ENCODE measurements at regions not wholly inside any gene's neighbourhood (a gene's known extent, or its start where the extent isn't known, plus 50 kb on each side); places are given as distances from the start of the nearest gene placed in this dataset.
A peak's percentile ranks its signal among the peaks of the same experiment; 100 is the strongest.

DNA sequence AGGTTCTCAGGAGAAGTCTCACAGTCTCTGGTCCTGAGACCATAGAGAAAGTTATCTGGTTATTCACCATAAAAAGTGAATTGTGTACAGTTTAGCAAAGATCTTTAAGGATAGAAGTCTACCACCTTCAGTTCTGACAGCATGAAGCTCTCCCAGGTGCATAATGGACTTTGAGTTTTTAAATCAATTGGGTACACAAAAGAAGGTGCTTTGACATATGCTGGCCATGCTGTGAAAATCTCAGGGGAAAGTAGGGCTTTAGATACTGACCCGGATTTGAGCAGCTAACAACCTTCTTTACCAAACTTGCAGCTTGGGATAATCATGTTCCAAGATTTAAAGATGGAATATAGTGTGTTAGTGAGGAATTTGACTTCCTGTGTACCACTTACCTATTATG lies 264.2 kb downstream of the ZSWIM6 start:
- DNase-seq (ENCODE audit: low spot score): no peak

DNA sequence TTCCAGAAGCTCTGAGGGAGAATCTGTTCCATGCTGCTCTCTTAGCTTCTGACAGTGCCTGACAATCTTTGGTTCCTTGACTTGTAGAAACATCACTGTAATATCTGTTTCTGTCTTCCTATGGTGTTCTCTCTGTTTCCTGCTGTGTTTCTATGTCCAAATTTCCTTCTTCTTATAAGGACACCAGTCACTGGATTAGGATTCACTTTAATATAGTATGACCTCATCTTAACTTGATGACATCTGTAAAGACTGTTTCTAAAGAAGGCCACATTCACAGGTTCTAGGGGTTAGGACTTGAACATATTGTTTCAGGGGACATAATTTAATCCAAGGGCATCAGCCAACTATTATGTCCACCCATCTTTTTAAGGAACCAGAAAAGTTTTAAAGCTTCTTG lies 265.6 kb downstream of the ZSWIM6 start:
- DNase-seq (ENCODE audit: low spot score): no peak

DNA sequence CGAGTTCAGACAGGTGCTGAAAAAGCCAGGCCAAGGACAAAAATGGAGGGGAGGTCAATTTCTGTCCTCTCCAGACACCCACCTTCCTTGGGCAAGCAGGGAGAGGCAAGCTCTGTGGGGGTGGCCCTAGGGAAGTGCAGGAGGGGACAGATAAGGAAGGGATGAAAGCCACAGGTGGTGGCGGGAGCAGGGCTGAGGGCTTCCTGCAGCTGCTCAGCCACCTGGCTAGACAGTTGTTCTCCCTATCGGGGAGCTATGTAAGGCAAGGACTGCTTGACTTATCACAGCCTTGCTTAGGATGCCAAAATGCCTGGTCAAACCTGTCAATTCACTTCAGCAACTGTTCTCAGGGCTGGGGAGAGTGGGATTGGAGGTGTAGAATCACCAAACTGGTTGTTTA lies 266.1 kb downstream of the ZSWIM6 start:
- no peak for DNase-seq (ENCODE audit: low spot score)

- peak; percentile 8 for DNase-seq (ENCODE audit: low spot score)
These were observed 267.5 kb downstream of the ZSWIM6 start for GRCh38 chr5:61599370-61600122.

DNA sequence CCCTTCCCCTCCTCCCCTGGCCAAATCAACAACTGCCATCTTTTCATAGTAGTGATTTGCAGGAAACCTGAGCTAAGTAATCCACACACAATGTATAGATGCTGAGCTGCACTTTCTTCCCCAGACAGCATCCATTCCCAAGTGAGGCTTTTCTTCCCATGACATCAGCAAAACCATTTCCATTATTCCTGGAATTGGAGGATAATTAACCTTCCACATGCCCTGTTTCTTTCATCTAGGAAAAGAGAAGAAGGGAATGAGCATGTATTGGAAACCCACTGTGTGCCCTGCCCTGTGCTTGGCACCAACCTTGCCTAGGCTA lies 268.0 kb downstream of the ZSWIM6 start:
- no peak for DNase-seq (ENCODE audit: low spot score)

- no peak for DNase-seq (ENCODE audit: low spot score)
These were observed 269.0 kb downstream of the ZSWIM6 start for GRCh38 chr5:61600945-61601511.

- DNase-seq (ENCODE audit: low spot score): peak; percentile 23
These were observed 271.3 kb downstream of the ZSWIM6 start for GRCh38 chr5:61603211-61603908.

DNA sequence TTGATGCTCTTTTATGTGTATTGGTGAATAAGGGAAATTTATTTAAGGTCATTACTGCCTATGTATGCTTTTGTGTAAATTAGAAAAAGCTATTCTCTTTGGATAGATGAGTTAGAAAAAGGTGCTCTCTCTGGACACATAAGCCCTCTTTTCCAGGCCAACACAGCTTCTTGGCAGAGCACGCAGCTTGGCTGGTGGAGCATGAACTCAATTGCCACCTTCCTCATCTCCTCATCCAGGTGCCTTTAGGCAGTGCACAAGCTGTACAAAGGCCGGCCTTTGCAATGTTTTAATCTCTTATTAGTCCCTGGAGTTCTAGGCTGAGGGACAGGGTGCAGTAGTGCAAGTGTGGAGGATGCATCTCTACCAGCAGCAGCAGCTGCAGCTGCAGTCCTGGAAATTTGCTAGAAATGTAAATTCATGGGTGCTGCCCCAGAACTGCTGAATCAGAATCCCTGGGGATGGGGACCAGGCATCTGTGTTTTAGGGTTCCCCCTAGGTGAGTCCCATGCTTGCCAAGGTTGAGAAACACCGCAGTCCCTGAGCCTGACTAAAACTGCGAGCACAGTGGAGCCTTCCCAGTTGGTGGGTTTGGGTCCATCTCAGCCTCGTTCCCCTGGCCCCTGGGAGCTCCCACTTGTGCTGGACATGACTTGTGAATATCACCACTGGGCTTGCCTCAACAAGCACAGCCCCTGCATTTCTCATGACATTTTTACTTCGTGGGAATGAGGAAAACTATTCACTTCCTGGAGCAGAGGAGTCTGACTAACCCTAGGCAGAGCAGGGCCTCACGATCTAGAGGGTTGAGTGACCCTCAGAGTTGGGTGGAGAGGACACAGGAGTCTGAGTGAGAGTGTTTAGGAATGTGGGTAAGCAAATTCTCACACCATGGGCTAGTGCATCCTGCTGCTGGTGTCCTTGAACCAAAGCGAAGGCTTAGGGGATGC lies 272.3 kb downstream of the ZSWIM6 start:
- DNase-seq (ENCODE audit: low spot score): peak; percentile 27

GRCh38 chr5:61609840-61610677 lies 278.0 kb downstream of the ZSWIM6 start:
- no peak for DNase-seq (ENCODE audit: low spot score)

DNA sequence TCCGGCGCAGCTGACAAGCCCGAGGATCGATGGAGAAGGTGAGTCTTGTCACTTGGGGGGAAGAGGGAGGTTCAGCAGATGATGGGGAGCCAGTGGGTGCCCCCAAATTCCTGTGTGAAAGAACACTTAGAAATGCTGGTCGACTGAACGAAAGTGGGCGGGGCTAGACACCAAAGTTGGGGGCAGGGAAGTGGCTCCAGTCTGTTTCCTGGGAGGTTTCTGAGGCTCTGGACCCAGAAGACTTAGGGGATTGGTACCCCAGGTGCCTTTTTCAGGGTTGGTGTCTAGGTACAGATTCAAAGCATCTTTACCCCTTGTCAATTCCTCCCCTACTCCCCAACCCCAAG lies 278.6 kb downstream of the ZSWIM6 start:
- DNase-seq (ENCODE audit: low spot score): no peak

DNA sequence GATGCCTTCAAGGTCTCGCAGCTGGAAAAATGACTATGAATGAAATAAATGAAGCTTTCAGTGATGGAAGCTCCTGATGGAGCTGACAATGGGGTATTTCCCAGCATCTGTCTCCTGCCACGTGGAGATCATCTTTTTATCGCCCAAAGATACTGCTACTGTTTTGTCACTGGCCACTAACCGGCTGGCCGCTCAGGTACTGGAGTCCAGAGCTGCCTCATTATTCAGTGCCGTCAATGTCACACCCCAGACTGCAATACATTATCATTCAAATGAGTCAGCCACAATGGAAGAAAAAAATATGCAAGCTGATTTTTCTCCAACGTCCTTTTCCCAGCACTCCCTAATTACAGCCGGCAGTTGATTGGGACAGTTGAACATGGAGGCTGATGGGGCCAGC lies 280.4 kb downstream of the ZSWIM6 start:
- DNase-seq (ENCODE audit: low spot score): no peak

GRCh38 chr5:61613679-61614078 lies 281.6 kb downstream of the ZSWIM6 start:
- no peak for DNase-seq (ENCODE audit: low spot score)

DNA sequence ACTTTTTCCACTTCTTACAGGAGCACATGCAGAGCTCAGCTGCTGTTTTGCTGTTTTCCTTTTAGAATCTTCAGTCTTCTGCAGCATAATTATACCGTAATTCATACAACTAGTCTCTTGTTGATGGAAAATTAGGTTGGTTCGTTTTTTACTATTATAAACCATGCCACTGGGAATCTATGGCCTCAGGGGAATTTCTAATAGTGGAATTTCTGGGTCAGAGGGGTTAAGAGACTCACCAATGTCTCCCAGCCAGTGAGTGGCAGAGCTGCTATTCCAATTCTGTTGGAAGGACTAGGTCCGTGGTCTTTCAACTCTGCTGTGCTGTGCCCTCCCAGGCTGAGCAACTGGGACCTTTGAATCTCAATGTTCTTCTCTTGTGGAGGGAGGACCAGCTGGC lies 282.5 kb downstream of the ZSWIM6 start:
- DNase-seq (ENCODE audit: low spot score): no peak

GRCh38 chr5:61617039-61617438 lies 285.0 kb downstream of the ZSWIM6 start:
- no peak for DNase-seq (ENCODE audit: low spot score)

- no peak for DNase-seq (ENCODE audit: low spot score)
These were observed 286.0 kb downstream of the ZSWIM6 start for GRCh38 chr5:61617995-61618525.

GRCh38 chr5:61618577-61618976 lies 286.5 kb downstream of the ZSWIM6 start:
- DNase-seq (ENCODE audit: low spot score): no peak

DNA sequence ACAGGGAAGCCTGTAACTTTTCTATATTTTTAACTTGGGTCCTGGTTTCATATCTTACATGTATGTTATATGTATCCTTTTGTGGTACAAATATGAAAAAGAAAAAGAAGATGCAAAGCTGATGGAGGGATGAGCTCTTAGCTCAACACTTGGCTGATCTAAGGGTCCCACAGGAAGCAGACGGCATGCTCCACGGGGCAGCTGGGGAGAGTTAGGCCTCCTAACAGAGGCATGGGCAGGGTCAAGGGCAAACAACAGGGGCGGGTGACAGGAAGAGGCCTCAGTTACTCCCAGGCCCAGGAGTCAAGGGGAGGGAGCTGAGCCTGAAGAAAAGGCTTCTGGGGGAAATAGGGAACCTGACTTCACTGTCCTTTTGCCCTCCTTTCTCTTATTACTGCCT lies 287.2 kb downstream of the ZSWIM6 start:
- DNase-seq (ENCODE audit: low spot score): no peak

DNA sequence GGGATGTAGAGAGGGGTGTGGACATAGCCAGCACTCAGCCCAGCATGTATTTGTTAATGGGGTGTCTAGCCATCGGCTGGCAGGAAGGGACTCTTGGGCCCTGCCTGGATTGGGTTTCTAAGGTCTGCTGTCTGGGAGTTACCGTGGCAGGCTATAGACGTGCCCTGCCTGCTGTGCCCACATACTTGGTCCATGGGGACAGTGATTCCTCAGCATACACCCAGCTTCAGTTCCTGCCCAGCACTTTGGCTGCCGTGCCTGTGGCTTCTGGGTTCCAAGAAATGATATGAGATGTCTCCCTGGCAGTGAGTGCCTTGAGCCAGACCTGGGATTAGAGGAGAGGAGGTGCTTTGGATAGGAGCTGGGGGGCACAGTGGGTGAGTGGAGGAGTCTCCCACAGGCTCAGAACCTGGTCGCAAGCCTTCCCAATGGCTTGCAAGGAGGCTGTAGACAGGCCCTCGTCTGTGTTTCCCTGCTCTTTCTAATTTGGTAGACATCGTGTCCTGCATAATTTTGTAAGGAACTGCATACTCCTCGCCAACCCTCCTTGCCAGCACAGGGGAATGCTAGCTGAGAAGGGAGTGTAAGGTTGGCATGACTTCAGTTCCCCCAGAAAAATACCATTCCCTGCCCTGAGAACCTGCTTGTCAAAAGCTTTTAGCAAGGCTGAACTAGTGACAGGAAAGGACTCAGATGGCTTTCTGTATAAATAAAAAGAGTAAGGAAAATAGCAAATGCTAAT lies 287.9 kb downstream of the ZSWIM6 start:
- peak; percentile 52 for DNase-seq (ENCODE audit: low spot score)

GRCh38 chr5:61620699-61621182 lies 288.7 kb downstream of the ZSWIM6 start:
- DNase-seq (ENCODE audit: low spot score): peak; percentile 47

DNA sequence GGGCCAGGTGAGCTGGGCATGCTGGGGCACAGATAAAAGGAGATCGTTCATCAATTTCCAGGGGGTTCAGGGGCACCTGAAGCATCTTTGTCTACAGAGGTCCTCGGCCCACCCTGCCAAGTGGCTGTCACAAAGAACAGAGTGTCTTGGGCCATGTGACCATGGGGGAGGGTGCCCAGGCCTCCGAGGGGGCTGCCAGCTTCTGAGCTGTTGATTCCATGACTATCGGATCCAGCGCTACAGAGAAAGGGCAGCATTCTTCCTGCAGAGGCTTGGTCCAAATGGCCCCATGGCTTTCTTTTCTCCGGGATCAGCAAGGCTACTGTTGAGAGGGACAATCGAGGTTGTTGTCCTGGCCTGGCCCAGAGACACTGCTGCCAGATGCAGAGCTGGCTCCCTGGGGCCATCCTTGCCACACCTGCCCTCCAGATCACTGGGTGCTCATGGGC lies 289.2 kb downstream of the ZSWIM6 start:
- DNase-seq (ENCODE audit: low spot score): no peak
